ENCODE measurements at regions not wholly inside any gene's neighbourhood (a gene's known extent, or its start where the extent isn't known, plus 50 kb on each side); places are given as distances from the start of the nearest gene placed in this dataset.

DNA sequence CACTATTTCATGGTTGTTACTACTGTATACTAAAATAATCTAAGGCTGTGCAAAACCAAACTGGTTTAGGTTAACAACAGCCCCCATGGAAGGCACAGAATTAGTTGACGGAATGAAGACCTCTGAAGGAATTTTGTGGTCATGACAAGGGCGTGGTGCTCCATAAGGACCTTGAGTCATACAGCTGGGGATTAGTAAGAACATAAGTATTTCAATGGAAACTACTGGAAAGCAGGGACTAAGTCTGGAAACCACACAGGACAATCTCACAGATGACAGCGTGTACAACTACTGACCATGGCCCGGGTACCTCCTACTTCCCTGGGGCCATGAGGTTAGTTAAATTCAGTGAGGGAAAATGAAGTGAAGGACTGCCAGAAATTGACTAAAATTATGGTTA is 98.5 kb upstream of the PLEKHA5 start:
- TF ChIP-seq, protein P1, sequence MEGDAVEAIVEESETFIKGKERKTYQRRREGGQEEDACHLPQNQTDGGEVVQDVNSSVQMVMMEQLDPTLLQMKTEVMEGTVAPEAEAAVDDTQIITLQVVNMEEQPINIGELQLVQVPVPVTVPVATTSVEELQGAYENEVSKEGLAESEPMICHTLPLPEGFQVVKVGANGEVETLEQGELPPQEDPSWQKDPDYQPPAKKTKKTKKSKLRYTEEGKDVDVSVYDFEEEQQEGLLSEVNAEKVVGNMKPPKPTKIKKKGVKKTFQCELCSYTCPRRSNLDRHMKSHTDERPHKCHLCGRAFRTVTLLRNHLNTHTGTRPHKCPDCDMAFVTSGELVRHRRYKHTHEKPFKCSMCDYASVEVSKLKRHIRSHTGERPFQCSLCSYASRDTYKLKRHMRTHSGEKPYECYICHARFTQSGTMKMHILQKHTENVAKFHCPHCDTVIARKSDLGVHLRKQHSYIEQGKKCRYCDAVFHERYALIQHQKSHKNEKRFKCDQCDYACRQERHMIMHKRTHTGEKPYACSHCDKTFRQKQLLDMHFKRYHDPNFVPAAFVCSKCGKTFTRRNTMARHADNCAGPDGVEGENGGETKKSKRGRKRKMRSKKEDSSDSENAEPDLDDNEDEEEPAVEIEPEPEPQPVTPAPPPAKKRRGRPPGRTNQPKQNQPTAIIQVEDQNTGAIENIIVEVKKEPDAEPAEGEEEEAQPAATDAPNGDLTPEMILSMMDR (IDR thresholded peaks at IDR 0.05; ENCODE audit: insufficient read depth, low read depth, low read length): no peak
- no peak for TF ChIP-seq EZH2 (IDR thresholded peaks at IDR 0.05; ENCODE audit: insufficient read depth, low read length)

Data from astrocyte (in vitro differentiated cells and primary cell).